NT2/D1 (cell line): ENCODE measurements at regions not wholly inside any gene's neighbourhood (a gene's known extent, or its start where the extent isn't known, plus 50 kb on each side); places are given as distances from the start of the nearest gene placed in this dataset.

Experiments used
- DNase-seq: peaks from one replicate; pipeline ENCODE4 v3.0.0-alpha.2; 2011; ENCODE audit warnings: low read depth, low spot score
- H3K27me3 ChIP-seq: 2 replicates; pipeline ENCODE4 v1.6.0; 2011; ENCODE audit warnings: mild to moderate bottlenecking; ENCODE audit not compliant: insufficient read length, insufficient read depth
- H3K36me3 ChIP-seq: 2 replicates; pipeline ENCODE4 v1.6.1; 2011; ENCODE audit warnings: mild to moderate bottlenecking, low read length, mixed read lengths; ENCODE audit not compliant: insufficient read depth, insufficient read length
- H3K4me1 ChIP-seq: 2 replicates; pipeline ENCODE4 v1.5.1; 2011; ENCODE audit not compliant: insufficient read depth, insufficient read length
- H3K4me3 ChIP-seq: 2 replicates; pipeline ENCODE4 v1.5.1; 2011; ENCODE audit warnings: low read depth; ENCODE audit not compliant: insufficient read length
- H3K9ac ChIP-seq: 2 replicates; pipeline ENCODE4 v1.6.0; 2011; ENCODE audit warnings: low read depth; ENCODE audit not compliant: insufficient read length
- H3K9me3 ChIP-seq: 2 replicates; pipeline ENCODE4 v1.5.1; 2011; ENCODE audit warnings: mild to moderate bottlenecking, low read length; ENCODE audit not compliant: insufficient read depth
- SUZ12 ChIP-seq: IDR thresholded peaks from 2 replicates; pipeline ENCODE4 v1.6.1; 2011; ENCODE audit not compliant: insufficient read length, insufficient read depth; ENCODE audit errors: extremely low read depth
- YY1 ChIP-seq: IDR thresholded peaks from 2 replicates; pipeline ENCODE4 v1.6.1; 2011; ENCODE audit not compliant: insufficient read length, insufficient read depth
- ZNF274 ChIP-seq: IDR thresholded peaks from 2 replicates; pipeline ENCODE4 v1.6.1; 2011; ENCODE audit warnings: mild to moderate bottlenecking, low read depth, low read length

DNA sequence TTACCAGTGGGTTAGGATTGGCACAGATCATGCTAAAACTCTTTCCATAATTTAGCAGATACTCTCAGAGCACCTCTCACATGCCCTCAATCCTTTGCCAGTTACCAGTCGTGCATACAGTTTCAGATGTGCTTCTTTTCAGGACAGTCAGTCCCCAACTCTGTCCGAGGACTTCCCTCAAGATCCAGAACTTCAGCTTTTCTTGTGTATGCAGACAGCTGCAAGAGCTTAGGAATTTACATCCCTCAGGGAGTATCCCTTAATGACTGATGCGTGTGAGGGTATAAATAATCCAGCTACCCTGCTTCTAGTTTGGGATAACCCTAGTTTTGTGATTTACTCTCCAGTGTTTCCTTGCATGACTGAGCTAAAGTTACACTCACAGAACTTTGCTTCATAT lies 393.0 kb upstream of the PLXNA2 start:
- Histone ChIP-seq H3K36me3 (no peaks in the 10 kb centered on the region), H3K9ac (no peak overlapping the region), H3K9me3 (no peaks in the 10 kb centered on the region), H3K4me3 (no peak overlapping the region), H3K27me3 (no peaks in the 10 kb centered on the region), H3K4me1 (no peaks in the 10 kb centered on the region)
- no peak for DNase-seq
- no peak for TF ChIP-seq ZNF274
- TF ChIP-seq YY1, result no peak
- TF ChIP-seq SUZ12, result no peak

DNA sequence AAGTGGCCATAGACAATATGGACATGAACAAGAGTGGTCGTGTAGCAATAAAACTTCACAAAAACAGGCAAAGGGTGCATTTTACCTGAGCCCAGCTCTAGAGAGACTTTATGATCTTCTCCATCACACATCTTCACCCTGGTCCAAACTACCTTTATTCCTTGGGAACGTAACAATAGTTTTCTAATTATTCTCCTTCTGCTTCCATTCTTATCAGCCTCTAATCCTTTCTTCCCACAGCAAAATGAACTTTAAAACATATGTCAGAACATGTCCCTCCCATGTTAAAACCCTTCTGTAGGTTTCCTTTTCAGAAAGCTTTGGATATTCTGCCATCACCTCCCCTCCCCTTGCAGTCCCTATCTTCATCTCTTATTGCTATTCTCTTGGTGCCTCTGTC lies 395.2 kb upstream of the PLXNA2 start:
- Histone ChIP-seq H3K4me1 (no peaks in the 10 kb centered on the region), H3K9me3 (no peaks in the 10 kb centered on the region)

DNA sequence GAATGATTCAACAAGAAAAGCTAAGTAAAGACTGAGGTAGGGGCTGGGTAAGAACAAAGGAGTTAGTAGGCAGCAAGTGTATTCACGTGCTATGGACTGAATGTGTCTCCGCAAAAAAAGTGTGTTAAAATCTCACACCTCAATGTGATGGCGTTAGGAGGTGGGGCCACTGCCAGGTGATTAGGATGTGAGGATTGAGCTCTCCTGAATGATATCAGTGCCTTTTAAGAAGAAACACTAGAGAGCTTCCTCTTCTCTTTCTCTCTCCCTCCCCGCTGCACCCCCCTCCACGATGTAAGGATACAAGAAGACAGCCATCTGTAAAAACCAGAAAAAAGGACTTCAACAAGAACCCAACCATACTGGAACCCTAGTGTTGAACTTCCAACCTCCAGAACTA lies 396.1 kb upstream of the PLXNA2 start:
- H3K36me3 ChIP-seq, result no peaks in the 10 kb centered on the region
- no peaks in the 10 kb centered on the region for H3K4me1 ChIP-seq
- H3K27me3 ChIP-seq, result no peaks in the 10 kb centered on the region
- H3K4me3 ChIP-seq, result no peak overlapping the region
- no peaks in the 10 kb centered on the region for H3K9me3 ChIP-seq
- H3K9ac ChIP-seq, result no peak overlapping the region
- TF ChIP-seq ZNF274 (no peak), YY1 (no peak), SUZ12 (no peak)
- DNase-seq, result no peak

More for the DNA sequence above, 395.2 kb upstream of the PLXNA2 start:
- Histone ChIP-seq H3K36me3 (no peaks in the 10 kb centered on the region), H3K9ac (no peak overlapping the region), H3K4me3 (no peak overlapping the region), H3K27me3 (no peaks in the 10 kb centered on the region)
- no peak for DNase-seq
- TF ChIP-seq SUZ12 (no peak), YY1 (no peak), ZNF274 (no peak)

DNA sequence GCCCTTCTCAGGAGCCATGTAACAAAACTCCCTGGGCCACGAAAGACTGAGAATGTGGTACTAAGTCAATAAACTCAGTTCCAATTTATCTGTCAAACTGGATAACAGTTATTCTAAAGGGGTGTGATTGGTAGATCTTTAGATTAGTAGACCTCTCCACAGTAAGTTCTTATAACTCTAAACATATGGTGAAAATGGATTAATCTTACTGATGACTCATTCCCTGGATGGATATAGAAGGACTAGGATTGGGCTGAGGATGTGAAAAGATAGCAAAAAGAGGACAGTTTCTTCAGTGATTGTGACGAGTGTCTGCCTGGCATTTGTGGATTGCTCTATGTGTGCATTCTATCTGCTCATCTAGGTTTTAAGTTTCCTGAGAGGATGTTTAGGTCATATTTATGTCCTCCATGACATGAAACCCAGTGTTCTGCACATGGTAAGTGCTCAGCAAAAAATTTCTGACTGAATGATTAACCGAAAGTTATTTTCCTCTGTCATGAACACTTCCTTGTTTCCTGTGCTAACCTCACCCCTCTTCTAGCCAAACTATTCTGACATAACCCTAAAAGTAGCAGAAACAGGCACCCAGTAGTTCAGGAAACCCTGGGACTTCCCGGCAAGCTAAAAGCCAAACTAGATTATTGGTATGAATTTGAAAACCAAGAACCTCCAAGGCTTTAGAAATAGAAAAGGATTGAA lies 397.5 kb upstream of the PLXNA2 start:
- DNase-seq, result no peak
- H3K4me3 ChIP-seq, result no peak overlapping the region
- TF ChIP-seq YY1, result no peak
- TF ChIP-seq SUZ12, result no peak
- TF ChIP-seq ZNF274, result no peak

DNA sequence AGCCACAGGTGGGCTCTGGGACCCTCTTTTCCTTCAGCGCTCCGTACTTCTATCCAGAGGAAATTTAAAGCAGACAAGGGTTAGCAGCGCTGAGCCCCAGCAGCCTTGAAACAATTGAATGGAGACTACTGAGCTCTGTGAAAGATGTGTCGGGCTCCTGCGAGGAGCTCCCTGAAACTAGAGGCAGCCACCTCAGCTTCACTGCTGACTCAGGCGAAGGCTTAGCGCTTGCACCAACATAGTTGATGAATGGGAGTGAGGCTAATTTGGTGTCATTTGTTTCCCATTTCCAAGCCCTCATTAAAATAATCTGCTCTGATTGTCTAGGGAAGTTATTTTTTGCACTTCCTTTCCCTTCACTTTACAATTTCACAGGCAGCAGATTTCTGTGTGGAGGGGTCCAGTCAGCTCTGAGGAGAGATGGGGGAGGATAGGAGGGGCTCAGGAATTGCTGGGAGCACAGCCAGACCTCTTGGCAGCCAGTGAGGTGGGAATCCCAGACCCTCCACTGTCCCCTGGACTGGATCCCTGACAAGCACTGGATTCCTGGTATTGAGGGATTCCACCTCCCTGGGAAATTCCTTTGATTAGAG lies 398.9 kb upstream of the PLXNA2 start:
- Histone ChIP-seq H3K9ac (no peak overlapping the region), H3K27me3 (no peaks in the 10 kb centered on the region), H3K36me3 (no peaks in the 10 kb centered on the region), H3K4me3 (no peak overlapping the region), H3K9me3 (no peaks in the 10 kb centered on the region), H3K4me1 (no peaks in the 10 kb centered on the region)
- no peak for TF ChIP-seq SUZ12
- TF ChIP-seq ZNF274, result no peak
- no peak for TF ChIP-seq YY1
- no peak for DNase-seq

More for the DNA sequence above, 397.5 kb upstream of the PLXNA2 start:
- Histone ChIP-seq H3K27me3 (no peaks in the 10 kb centered on the region), H3K4me1 (no peaks in the 10 kb centered on the region), H3K36me3 (no peaks in the 10 kb centered on the region), H3K9me3 (no peaks in the 10 kb centered on the region), H3K9ac (no peak overlapping the region)

DNA sequence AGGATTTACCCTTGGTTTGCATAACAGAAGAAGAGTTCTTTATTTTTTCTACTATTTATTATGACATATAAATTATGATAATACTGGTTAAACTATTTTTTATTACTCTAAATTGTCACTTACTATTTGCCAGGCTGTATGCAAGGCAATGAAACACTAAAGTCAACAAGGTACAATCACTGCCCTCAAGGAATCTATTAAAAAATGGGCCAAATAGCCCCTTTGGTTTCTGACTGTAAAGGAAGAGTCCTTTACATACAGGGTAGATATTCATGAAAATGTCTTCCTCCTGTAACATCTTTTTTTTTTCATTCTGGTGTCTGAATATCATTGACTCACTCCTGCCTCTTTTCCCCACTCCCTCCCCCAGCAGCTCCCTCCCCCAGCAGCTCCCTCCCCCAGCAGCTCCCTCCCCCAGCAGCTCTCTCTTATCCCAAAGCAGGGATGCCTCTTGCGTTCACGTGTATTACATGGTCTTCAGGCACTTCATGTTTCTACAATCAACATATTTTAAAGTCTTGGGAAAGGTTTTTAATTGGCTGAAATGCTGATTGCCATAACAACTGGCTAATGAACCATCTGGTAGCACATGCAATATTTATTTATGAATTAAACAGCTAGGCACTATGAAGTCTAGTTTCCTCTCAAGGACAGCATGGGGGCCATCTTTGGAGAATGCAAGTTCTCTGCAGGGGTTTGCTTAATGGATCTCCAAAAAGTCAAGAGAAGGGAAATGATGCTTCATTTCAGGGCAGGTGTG lies 400.4 kb upstream of the PLXNA2 start:
- Histone ChIP-seq H3K4me3 (no peak overlapping the region), H3K27me3 (no peaks in the 10 kb centered on the region), H3K36me3 (no peaks in the 10 kb centered on the region), H3K9ac (no peak overlapping the region), H3K9me3 (no peaks in the 10 kb centered on the region), H3K4me1 (no peaks in the 10 kb centered on the region)
- TF ChIP-seq SUZ12 (no peak), YY1 (no peak), ZNF274 (no peak)
- no peak for DNase-seq

DNA sequence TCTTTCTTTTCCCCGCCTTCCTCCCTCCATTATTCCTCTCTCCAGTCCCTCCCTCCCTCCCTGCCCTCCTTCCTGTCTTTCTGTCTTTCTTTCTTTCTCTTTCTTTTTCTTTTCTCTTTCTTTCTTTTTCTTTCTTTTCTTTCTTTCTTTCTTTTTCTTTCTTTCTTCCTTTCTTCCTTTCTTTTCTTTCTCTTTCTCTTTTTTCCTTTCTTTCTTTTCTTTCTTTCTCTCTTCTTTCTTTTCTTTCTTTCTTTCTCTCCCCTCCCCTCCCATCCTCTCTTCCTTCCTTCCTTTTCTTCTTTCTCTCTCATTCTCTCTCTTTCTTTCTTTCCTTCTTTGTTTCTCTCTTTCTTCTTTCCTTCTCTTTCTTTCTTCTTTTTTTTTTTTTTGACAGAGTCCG lies 402.2 kb upstream of the PLXNA2 start:
- TF ChIP-seq ZNF274, result no peak
- no peak for TF ChIP-seq YY1
- TF ChIP-seq SUZ12, result no peak
- no peak overlapping the region for H3K4me3 ChIP-seq
- H3K9me3 ChIP-seq, result no peaks in the 10 kb centered on the region
- no peak for DNase-seq
- H3K27me3 ChIP-seq, result no peaks in the 10 kb centered on the region
- H3K4me1 ChIP-seq, result no peaks in the 10 kb centered on the region
- H3K9ac ChIP-seq, result no peak overlapping the region
- no peaks in the 10 kb centered on the region for H3K36me3 ChIP-seq
